Smooth muscle cell (in vitro differentiated cells): ENCODE measurements at regions not wholly inside any gene's neighbourhood (a gene's known extent, or its start where the extent isn't known, plus 50 kb on each side); places are given as distances from the start of the nearest gene placed in this dataset.

Source experiments
- DNase-seq: peaks from one replicate; lab custom pipeline; 2025; ENCODE audit not compliant: unreplicated experiment; lab: John Stamatoyannopoulos, UW
- H2AFZ ChIP-seq: fragments of 200-600 bp; sonication (generic); 2 replicates; pipeline ENCODE4 v1.6.0; 2016; ENCODE audit warnings: antibody characterized with exemption, low read depth, mild to moderate bottlenecking
- H3F3A ChIP-seq: fragments of 200-600 bp; sonication (generic); 2 replicates; pipeline ENCODE4 v1.6.0; 2017; ENCODE audit warnings: antibody characterized with exemption, low read depth
- H3K27ac ChIP-seq: fragments of 200-600 bp; sonication (generic); 2 replicates; pipeline ENCODE4 v1.5.1; 2016; ENCODE audit warnings: low read depth, mild to moderate bottlenecking
- H3K27me3 ChIP-seq: fragments of 200-600 bp; sonication (generic); 2 replicates; pipeline ENCODE4 v1.6.1; 2016; ENCODE audit warnings: low read depth, mild to moderate bottlenecking
- H3K36me3 ChIP-seq: fragments of 200-600 bp; sonication (generic); 2 replicates; pipeline ENCODE4 v1.5.1; 2016; ENCODE audit warnings: low read depth
- H3K4me1 ChIP-seq: fragments of 200-600 bp; sonication (generic); 2 replicates; pipeline ENCODE4 v1.5.1; 2016; ENCODE audit warnings: low read depth
- H3K4me2 ChIP-seq: fragments of 200-600 bp; sonication (generic); 2 replicates; pipeline ENCODE4 v1.6.0; 2016; ENCODE audit warnings: mild to moderate bottlenecking
- H3K4me3 ChIP-seq: fragments of 200-600 bp; sonication (generic); 2 replicates; pipeline ENCODE4 v1.5.1; 2016; ENCODE audit warnings: mild to moderate bottlenecking
- H3K79me2 ChIP-seq: fragments of 200-600 bp; sonication (generic); 2 replicates; pipeline ENCODE4 v1.6.0; 2016; ENCODE audit warnings: low read depth, mild to moderate bottlenecking
- H3K9ac ChIP-seq: fragments of 200-600 bp; sonication (generic); 2 replicates; pipeline ENCODE4 v1.6.0; 2016; ENCODE audit warnings: low read depth
- H3K9me3 ChIP-seq: fragments of 200-600 bp; sonication (generic); replicated peaks from 2 replicates; pipeline ENCODE4 v1.5.1; 2016; ENCODE audit warnings: low read depth
- H4K20me1 ChIP-seq: fragments of 200-600 bp; sonication (generic); 2 replicates; pipeline ENCODE4 v1.6.0; 2016; ENCODE audit warnings: low read depth
- CTCF ChIP-seq: fragments of 200-600 bp; sonication (generic); IDR thresholded peaks from 2 replicates; pipeline ENCODE4 v1.5.1; 2017; ENCODE audit warnings: borderline replicate concordance, mild to moderate bottlenecking, antibody characterized with exemption; ENCODE audit not compliant: insufficient read depth, poor library complexity, severe bottlenecking
- WGBS: methylation state at CpG from one replicate; pipeline ENCODE4 v1.1.7; 2016; ENCODE audit warnings: low lambda C conversion rate; 5-methylcytosine and 5-hydroxymethylcytosine counted together

DNA sequence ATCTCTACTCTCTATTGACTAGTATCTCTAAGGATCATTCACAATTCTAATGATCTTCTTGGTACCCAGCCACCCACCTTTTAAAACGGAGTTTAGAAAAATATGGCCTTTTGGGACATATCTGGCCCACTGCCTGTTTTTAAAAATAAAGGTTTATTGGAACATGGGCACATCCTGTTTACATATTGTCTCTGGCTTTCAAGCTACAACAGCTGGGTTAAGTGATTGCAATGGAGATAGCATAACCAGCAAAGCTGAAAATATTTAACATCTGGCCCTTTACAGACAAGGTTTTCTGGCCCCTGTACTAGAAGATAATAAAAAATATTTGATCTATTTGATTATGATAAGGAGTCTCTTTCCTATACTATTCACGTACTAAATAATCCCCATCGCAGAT lies 232.4 kb upstream of the RHOBTB1 start:
- no peak for TF ChIP-seq CTCF
- H3F3A ChIP-seq: no peaks in the 10 kb centered on the region
- no peaks in the 10 kb centered on the region for H3K4me1 ChIP-seq
- H3K4me2 ChIP-seq: no peak overlapping the region
- H3K27ac ChIP-seq: no peak overlapping the region
- no peaks in the 10 kb centered on the region for H3K79me2 ChIP-seq
- H3K36me3 ChIP-seq: no peaks in the 10 kb centered on the region
- H2AFZ ChIP-seq: peak overlapping the region; percentile 20
- no peak overlapping the region for H3K4me3 ChIP-seq
- no peaks in the 10 kb centered on the region for H3K27me3 ChIP-seq
- H3K9me3 ChIP-seq: no peaks in the 10 kb centered on the region
- no peak overlapping the region for H3K9ac ChIP-seq
- no peak for DNase-seq
- no peaks in the 10 kb centered on the region for H4K20me1 ChIP-seq
- WGBS: 53% methylated on average over 3 of the region's 3 CpGs

GRCh38 chr10:61175316-61175715 lies 231.3 kb upstream of the RHOBTB1 start:
- Histone ChIP-seq H3K4me1 (no peaks in the 10 kb centered on the region), H3K9me3 (no peaks in the 10 kb centered on the region), H3F3A (no peaks in the 10 kb centered on the region), H3K9ac (no peak overlapping the region), H3K4me3 (no peak overlapping the region), H3K36me3 (no peaks in the 10 kb centered on the region), H3K27ac (no peak overlapping the region), H3K27me3 (no peaks in the 10 kb centered on the region), H2AFZ (no peak overlapping the region), H3K79me2 (no peaks in the 10 kb centered on the region), H3K4me2 (no peak overlapping the region), H4K20me1 (no peaks in the 10 kb centered on the region)
- no peak for DNase-seq
- no peak for TF ChIP-seq CTCF

GRCh38 chr10:61173450-61173849 lies 229.5 kb upstream of the RHOBTB1 start:
- no peak for TF ChIP-seq CTCF
- H3K4me3 ChIP-seq: no peak overlapping the region

DNA sequence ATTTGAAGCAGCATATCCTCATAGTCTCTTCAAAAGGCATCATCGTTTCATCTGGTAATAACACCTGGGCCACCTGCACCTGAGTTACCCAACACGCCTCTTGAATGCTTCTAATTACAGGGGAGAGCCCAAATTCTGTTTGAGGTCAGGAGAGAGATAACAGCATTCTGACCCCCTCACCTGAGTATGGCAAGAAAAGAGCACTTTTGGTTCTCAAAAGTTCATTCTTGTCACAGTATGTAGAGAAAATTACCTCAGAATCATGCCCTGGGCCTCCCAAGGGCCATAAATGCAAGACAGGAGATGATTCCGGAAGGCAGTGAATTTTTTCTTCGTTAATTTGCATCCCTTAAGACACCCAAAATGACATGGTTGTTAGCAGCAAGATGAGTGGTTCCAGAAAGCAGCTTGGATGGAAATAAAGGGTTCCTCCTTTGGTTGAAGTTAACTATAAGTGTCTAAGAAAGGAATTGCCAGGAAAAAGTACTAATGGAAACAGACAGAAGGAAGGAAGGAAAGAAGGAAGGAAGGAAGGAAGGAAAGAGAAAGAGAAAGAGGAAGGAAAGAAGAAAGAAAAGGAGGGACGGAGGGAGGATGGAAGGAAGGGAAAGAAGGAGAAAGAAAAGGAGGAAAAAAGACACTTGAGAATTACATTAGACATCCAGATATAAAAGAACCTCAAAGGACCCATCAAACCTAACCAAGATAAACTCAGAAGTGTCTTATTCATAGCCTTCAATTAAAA lies 228.4 kb upstream of the RHOBTB1 start:
- WGBS: 82% methylated on average over 5 of the region's 5 CpGs
- H2AFZ ChIP-seq: no peak overlapping the region
- H3K79me2 ChIP-seq: no peaks in the 10 kb centered on the region
- no peak overlapping the region for H3K27ac ChIP-seq
- no peak overlapping the region for H3K9ac ChIP-seq
- H3K9me3 ChIP-seq: no peaks in the 10 kb centered on the region
- DNase-seq: no peak
- no peak overlapping the region for H3K4me3 ChIP-seq
- no peak overlapping the region for H3K4me2 ChIP-seq
- no peaks in the 10 kb centered on the region for H3K36me3 ChIP-seq
- H3F3A ChIP-seq: no peaks in the 10 kb centered on the region
- no peak for TF ChIP-seq CTCF
- H3K4me1 ChIP-seq: no peaks in the 10 kb centered on the region
- H3K27me3 ChIP-seq: no peaks in the 10 kb centered on the region
- H4K20me1 ChIP-seq: no peaks in the 10 kb centered on the region

More at GRCh38 chr10:61173450-61173849, 229.5 kb upstream of the RHOBTB1 start:
- Histone ChIP-seq H3F3A (no peaks in the 10 kb centered on the region), H3K4me2 (no peak overlapping the region), H3K79me2 (no peaks in the 10 kb centered on the region), H3K4me1 (no peaks in the 10 kb centered on the region), H3K27me3 (no peaks in the 10 kb centered on the region), H3K9ac (no peak overlapping the region), H3K27ac (no peak overlapping the region), H4K20me1 (no peaks in the 10 kb centered on the region), H3K9me3 (no peaks in the 10 kb centered on the region), H2AFZ (no peak overlapping the region), H3K36me3 (no peaks in the 10 kb centered on the region)
- WGBS: 91% methylated on average over 5 of the region's 5 CpGs
- no peak for DNase-seq
